ENCODE measurements at regions not wholly inside any gene's neighbourhood (a gene's known extent, or its start where the extent isn't known, plus 50 kb on each side); places are given as distances from the start of the nearest gene placed in this dataset.

DNA sequence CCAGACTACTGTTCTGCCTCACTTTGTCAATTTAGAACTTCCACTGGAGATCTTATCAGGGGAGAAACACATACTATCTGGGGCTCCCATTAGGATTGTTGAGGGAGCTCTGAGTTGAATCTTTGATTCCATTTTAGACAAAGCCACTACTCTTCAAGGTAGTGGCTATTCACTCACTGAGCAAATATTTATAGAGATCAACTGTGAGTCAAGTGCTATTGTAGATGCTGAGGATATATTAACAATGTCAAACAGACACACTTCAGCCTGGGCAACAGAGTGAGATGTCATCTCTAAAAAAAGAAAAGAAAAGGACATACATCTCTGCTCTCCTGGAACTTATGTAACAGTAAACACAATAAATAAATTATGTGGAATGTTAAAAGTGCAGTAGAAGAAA is 315.3 kb downstream of the PTEN start:
- TF ChIP-seq, protein P1, sequence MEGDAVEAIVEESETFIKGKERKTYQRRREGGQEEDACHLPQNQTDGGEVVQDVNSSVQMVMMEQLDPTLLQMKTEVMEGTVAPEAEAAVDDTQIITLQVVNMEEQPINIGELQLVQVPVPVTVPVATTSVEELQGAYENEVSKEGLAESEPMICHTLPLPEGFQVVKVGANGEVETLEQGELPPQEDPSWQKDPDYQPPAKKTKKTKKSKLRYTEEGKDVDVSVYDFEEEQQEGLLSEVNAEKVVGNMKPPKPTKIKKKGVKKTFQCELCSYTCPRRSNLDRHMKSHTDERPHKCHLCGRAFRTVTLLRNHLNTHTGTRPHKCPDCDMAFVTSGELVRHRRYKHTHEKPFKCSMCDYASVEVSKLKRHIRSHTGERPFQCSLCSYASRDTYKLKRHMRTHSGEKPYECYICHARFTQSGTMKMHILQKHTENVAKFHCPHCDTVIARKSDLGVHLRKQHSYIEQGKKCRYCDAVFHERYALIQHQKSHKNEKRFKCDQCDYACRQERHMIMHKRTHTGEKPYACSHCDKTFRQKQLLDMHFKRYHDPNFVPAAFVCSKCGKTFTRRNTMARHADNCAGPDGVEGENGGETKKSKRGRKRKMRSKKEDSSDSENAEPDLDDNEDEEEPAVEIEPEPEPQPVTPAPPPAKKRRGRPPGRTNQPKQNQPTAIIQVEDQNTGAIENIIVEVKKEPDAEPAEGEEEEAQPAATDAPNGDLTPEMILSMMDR (IDR thresholded peaks at IDR 0.05) = no peak
- TF ChIP-seq POLR2A (IDR thresholded peaks at IDR 0.05) = no peak
- no peak for TF ChIP-seq POLR2AphosphoS5 (IDR thresholded peaks at IDR 0.05)

All from transverse colon (tissue), 4 donors.